ENCODE measurements at regions not wholly inside any gene's neighbourhood (a gene's known extent, or its start where the extent isn't known, plus 50 kb on each side); places are given as distances from the start of the nearest gene placed in this dataset.
"Not testable (repeated sequence)": the region's sequence is repeated elsewhere in the genome, so short reads cannot be mapped to it uniquely, and the experiment has no call there.

DNA sequence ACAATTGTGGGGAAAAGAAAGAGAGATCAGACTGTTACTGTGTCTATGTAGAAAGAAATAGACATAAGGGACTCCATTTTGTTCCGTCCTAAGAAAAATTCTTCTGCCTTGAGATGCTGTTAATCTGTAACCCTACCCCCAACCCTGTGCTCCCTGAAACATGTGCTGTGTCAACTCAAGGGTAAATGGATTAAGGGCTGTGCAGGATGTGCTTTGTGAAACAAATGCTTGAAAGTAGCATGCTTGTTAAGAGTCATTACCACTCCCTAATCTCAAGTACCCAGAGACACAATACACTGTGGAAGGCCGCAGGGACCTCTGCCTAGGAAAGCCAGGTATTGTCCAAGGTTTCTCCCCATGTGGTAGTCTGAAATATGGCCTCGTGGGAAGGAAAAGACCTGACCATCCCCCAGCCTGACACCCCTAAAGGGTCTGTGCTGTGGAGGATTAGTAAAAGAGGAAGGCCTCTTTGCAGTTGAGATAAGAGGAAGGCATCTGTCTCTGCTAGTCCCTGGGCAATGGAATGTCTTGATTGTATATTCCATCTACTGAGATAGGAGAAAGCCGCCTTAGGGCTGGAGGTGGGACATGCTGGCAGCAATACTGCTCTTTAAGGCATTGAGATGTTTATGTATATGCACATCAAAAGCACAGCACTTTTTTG, 695.9 kb upstream of the ADGRL4 start:
- DNase-seq = peak; percentile 8 to 36
- not testable (repeated sequence) for H3K4me1 ChIP-seq, H3K36me3 ChIP-seq

DNA sequence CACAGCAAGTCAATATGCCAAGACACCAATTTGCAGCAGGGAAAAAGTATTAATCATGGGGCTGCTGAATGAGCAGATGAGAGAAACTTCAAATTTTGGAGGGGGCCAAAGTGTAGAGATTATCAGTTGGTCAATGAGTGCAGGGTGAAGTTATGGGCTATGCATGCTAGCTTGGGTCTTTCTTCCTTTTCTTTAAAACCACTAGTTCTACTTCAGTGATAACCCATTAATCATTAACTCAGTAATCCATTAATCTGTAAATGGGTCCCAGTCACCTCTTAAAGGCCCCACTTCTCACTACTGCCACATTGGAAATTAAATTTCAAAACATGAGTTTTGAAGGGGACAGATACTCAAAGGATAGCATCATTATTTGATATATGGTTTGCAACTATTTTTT, 688.6 kb upstream of the ADGRL4 start:
- no peaks in the 10 kb centered on the region for H3K9me3 ChIP-seq (replicated peaks)
- no peaks in the 10 kb centered on the region for H3K4me1 ChIP-seq
- H3K4me3 ChIP-seq = no peak overlapping the region
- H3K36me3 ChIP-seq = no peaks in the 10 kb centered on the region
- DNase-seq = no peak
- no peak overlapping the region for H3K27ac ChIP-seq
- H3K27me3 ChIP-seq = no peaks in the 10 kb centered on the region

More for the DNA sequence above, 695.9 kb upstream of the ADGRL4 start:
- H3K27me3 ChIP-seq; H3K4me3 ChIP-seq; H3K27ac ChIP-seq; H3K9me3 ChIP-seq (replicated peaks): not testable (repeated sequence)

DNA sequence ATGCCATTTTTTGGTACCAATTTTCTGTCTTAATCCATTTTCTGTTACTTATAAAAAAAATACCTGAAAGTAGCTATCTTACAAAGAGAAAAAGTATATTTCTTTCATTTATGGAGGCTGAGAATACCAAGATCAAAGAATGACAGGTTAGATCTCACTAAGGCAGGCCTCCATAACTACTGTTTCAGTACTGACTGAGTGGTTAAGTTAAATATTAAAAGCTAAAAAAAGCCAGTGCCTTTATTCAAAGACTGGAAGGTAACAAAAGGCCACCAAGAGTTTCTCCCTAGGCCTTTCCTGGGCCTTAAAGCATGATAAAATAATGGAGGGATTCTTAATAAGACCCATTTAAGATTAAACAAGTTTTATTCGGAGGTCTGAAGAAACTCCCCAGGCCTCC, 687.7 kb upstream of the ADGRL4 start:
- no peaks in the 10 kb centered on the region for H3K27me3 ChIP-seq
- no peak overlapping the region for H3K4me3 ChIP-seq
- no peaks in the 10 kb centered on the region for H3K36me3 ChIP-seq
- H3K9me3 ChIP-seq (replicated peaks) = no peaks in the 10 kb centered on the region
- no peak for DNase-seq
- no peaks in the 10 kb centered on the region for H3K4me1 ChIP-seq
- H3K27ac ChIP-seq = no peak overlapping the region

DNA sequence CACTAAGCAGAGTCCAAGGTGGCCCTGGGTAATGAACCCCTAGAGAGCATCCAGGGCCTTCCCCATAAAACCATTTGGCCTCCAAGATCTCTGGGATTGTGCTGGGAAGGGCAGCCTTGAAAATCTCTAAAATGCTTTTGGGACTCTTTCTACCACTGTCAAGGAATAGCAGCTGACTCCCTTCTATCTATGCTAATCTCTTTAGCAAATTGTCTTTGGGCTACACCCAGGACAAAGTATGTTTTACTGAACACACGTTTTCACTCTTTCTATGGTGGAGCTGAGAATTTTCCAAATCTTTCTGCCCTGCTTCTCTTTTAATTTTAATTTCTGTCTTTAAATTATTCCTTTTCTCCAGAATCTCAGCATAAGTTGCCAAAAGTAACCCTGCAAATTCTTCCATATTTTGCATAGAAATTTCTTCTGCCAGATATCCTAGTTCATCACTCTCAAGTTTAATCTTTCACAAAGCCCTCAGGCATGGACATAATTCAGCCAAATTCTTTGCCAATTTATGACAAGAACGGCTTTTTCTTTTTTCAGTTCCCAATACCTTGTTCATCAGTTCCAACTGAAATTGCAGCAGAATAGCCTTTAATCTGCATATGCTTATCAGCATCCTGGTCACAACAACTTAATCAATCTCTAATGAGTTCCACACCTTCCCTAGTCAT, 687.0 kb upstream of the ADGRL4 start:
- Histone ChIP-seq H3K9me3 (replicated peaks) (no peaks in the 10 kb centered on the region), H3K4me1 (no peaks in the 10 kb centered on the region), H3K27me3 (no peaks in the 10 kb centered on the region), H3K27ac (no peak overlapping the region), H3K4me3 (no peak overlapping the region), H3K36me3 (no peaks in the 10 kb centered on the region)
- no peak for DNase-seq

DNA sequence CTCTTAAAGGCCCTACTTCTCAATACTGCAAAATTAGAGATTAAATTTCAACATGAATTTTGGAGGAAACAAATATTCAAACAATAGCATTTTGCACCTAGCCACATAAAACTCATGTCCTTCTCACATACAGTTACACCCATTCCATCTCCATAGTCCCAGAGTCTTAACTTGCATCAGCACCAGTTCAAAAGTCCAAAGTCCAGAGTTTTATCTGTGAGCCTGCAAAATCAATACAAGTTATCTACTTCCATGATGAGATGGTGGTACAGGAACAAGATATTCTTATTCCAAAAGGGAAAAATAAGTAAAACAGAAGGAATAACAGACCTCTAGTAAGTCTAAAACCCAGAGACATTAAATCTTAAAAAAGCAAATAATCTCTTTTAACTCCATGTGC, 686.0 kb upstream of the ADGRL4 start:
- Histone ChIP-seq H3K36me3 (no peaks in the 10 kb centered on the region), H3K4me1 (no peaks in the 10 kb centered on the region), H3K27me3 (no peaks in the 10 kb centered on the region), H3K9me3 (replicated peaks) (no peaks in the 10 kb centered on the region), H3K27ac (no peak overlapping the region), H3K4me3 (no peak overlapping the region)
- DNase-seq = no peak

DNA sequence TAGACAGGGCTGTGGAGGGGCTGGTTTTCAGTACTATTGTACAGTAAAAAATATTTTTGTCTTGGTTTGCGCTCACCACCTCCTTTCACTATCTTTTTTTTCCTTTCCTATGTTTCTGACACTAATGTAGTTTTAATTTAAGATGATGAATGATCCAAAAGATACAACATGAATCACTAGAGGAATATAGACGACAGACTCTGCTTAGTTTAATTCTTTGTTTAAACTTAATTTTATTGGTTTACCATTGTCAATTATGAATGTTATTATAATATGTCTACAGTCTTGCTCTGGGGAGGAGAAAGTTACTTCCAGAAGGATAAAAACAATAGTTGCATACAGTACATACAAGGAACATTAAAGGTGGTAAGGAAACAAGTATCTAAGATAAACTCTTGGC, 682.4 kb upstream of the ADGRL4 start:
- Histone ChIP-seq H3K27ac (no peak overlapping the region), H3K4me3 (no peak overlapping the region), H3K27me3 (no peaks in the 10 kb centered on the region), H3K9me3 (replicated peaks) (no peaks in the 10 kb centered on the region; the same call in 1 of the 2 replicates), H3K4me1 (no peaks in the 10 kb centered on the region), H3K36me3 (no peaks in the 10 kb centered on the region)
- no peak for DNase-seq

DNA sequence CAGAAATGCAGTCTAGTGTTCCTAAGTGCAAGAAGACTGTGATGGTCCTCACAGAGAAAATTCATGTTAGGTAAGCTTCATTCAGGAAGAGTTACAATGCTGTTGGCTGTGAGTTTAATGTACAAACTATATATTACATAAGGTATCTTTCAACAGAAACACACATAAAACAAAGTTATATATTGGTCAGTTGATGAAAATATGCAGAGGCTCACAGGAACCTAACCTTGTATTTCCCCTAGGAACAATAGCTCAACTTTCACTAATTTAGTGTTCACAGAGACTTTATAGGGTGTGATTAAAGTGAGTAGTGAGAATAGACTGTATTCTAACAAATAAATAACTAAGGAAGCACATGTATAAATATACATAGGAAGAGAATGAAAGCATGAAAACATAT, 676.9 kb upstream of the ADGRL4 start:
- no peaks in the 10 kb centered on the region for H3K36me3 ChIP-seq
- H3K27me3 ChIP-seq = no peaks in the 10 kb centered on the region
- peaks cover 7% of the 10 kb centered on the region; the same call in 1 of the 2 replicates for H3K9me3 ChIP-seq (replicated peaks)
- H3K4me3 ChIP-seq = no peak overlapping the region
- no peak overlapping the region for H3K27ac ChIP-seq
- no peaks in the 10 kb centered on the region for H3K4me1 ChIP-seq
- DNase-seq = no peak

DNA sequence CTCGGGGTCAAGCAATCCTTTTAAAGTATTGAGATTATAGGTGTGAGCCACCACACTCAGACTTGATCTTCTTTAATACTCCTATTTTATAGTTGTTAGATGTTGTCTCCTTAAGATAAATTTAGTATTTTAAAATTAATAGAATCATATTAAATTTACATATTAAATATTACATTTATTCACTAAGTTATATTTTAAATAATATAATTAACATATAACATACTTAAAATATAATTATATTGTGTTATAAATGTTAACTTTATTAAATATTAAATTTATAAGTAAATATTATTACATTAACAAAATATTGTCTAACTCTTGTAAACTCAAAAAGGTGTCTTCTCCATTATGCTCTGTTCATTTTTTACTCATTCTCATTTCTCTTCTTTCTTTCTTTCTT, 675.9 kb upstream of the ADGRL4 start:
- no peaks in the 10 kb centered on the region for H3K36me3 ChIP-seq

DNA sequence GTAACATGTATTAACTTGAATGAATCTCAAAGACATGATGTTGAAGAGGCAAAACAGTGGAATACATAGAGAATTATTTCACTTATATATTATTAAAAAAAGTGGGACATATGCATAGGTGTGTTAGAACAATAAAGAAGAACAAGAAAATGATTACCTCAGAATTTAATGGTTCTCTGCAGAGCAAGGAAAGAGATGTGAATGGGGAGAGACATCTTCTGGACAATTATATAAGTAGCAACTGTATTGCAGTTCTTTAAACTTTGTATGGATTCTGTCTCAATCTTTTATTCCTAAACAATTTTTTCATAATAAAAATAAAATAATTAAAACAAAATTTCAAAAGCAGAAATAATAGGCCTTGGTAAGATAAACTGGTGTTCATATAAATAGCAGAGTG, 674.9 kb upstream of the ADGRL4 start:
- Histone ChIP-seq H3K36me3 (no peaks in the 10 kb centered on the region), H3K4me3 (no peak overlapping the region)
- DNase-seq = no peak

More for the DNA sequence above, 675.9 kb upstream of the ADGRL4 start:
- Histone ChIP-seq H3K4me3 (no peak overlapping the region), H3K27ac (no peak overlapping the region), H3K27me3 (no peaks in the 10 kb centered on the region), H3K4me1 (no peaks in the 10 kb centered on the region), H3K9me3 (replicated peaks) (peaks cover 7% of the 10 kb centered on the region; the same call in 1 of the 2 replicates)
- no peak for DNase-seq

DNA sequence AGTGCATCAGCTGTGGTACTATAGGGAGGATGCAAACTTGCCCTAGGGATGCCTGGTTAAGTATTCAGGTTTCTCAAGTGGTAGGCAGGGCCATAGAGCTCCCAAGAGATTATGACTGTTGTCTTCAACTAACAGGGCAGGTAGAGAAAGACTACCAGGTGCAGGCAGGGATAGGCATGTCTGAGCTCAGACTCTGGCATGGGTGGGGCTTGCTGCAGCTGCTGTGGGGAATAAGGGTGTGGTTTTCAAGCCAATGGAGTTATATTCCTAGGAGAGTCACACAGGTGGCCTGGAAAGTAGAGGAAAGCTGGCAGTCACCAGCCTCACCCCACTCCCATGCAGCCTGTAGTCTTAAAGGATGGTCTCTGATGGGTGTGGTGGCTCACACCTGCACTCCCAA, 673.4 kb upstream of the ADGRL4 start:
- H3K4me1 ChIP-seq = no peaks in the 10 kb centered on the region
- no peak overlapping the region for H3K4me3 ChIP-seq
- H3K36me3 ChIP-seq = no peaks in the 10 kb centered on the region
- no peak overlapping the region for H3K27ac ChIP-seq
- H3K27me3 ChIP-seq = no peaks in the 10 kb centered on the region
- no peak for DNase-seq
- H3K9me3 ChIP-seq (replicated peaks) = peaks cover 9% of the 10 kb centered on the region; the same call in 1 of the 2 replicates

More for the DNA sequence above, 674.9 kb upstream of the ADGRL4 start:
- H3K4me1 ChIP-seq = no peaks in the 10 kb centered on the region
- H3K27ac ChIP-seq = no peak overlapping the region
- peaks cover 7% of the 10 kb centered on the region; the same call in 1 of the 2 replicates for H3K9me3 ChIP-seq (replicated peaks)
- H3K27me3 ChIP-seq = no peaks in the 10 kb centered on the region

DNA sequence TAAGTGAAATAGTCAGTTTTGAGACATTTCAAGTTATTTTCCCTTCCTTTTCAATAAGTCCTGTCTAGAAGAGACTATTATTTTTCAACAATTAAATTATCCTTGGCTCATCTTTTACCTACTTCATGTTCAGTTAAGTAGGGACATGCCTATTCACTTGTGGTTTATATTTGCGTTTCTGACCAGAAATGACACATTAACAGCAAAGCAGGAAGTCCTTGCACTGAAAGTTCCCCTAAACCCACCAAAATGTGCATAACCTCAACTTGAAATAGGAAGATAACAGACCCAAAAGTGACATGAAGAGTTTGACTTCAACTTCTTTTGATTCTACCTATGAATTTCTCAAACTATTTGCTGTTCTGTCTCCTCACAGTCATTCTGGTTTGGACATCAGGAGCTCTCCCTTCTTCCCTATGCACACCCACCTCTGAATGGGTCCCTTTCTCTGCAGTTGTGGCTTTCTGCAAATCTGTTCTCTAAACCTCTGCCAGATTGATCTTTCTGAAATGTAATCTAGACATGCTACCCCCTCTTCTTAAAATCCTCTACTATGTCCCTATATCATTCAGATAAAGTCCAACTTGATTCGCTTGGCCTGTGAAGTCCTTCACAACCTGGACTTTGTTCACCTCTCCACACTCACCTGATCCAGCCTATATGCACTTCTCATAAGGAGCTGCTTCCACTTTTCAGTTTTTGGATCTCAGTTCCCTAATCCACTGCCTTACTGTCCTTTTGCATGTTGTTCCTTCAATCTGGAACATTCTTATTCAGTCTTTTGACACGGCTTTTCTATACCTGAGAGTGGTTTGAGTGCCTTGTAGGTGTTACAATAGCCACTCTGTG, 661.5 kb upstream of the ADGRL4 start:
- Histone ChIP-seq H3K36me3 (no peaks in the 10 kb centered on the region), H3K27me3 (no peaks in the 10 kb centered on the region), H3K4me1 (no peaks in the 10 kb centered on the region), H3K4me3 (no peak overlapping the region), H3K27ac (no peak overlapping the region), H3K9me3 (replicated peaks) (no peaks in the 10 kb centered on the region)
- no peak for DNase-seq

DNA sequence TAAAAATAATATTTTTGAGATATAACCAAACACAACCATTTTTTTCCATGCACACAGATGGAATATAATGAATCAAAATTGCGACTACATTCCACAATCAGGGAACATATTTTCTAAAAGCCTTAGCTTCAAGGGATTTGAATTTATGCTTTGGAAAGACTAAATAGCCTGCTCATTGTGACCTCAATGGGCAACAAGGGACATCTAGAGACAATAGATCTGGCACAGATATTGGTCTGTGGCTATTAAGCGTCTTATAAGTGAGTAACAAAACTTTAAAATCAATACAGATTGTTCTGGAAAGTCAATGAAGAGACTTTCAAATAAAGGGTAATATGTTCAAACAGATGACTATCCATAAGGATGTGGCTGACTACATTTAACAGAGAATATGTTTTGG, 660.6 kb upstream of the ADGRL4 start:
- Histone ChIP-seq H3K4me3 (no peak overlapping the region), H3K27me3 (no peaks in the 10 kb centered on the region), H3K4me1 (no peaks in the 10 kb centered on the region), H3K36me3 (no peaks in the 10 kb centered on the region), H3K9me3 (replicated peaks) (no peaks in the 10 kb centered on the region), H3K27ac (no peak overlapping the region)
- DNase-seq = no peak

DNA sequence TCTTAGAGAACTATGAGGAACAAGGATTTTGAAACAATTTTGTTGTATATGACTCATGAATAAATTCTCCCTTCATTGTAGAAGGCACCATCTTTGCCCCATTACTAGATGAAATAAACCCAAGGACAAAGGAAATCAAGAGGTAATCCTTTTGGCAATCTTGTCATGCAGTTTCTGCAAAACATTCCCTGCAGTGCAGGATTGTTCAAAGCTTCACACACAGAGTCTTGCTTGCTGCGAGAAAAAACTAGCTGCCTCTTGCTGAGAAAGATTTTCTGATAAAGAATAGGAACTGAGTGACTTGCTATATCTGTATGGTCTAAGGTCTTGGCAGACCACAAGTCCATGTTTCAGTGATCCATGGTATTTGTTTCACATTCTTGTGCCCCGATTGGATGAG, 657.4 kb upstream of the ADGRL4 start:
- no peak overlapping the region for H3K4me3 ChIP-seq
- no peak for DNase-seq
- H3K27ac ChIP-seq = no peak overlapping the region
- no peaks in the 10 kb centered on the region for H3K36me3 ChIP-seq
- no peaks in the 10 kb centered on the region for H3K9me3 ChIP-seq (replicated peaks)
- no peaks in the 10 kb centered on the region for H3K27me3 ChIP-seq
- peaks cover under 1% of the 10 kb centered on the region for H3K4me1 ChIP-seq

DNA sequence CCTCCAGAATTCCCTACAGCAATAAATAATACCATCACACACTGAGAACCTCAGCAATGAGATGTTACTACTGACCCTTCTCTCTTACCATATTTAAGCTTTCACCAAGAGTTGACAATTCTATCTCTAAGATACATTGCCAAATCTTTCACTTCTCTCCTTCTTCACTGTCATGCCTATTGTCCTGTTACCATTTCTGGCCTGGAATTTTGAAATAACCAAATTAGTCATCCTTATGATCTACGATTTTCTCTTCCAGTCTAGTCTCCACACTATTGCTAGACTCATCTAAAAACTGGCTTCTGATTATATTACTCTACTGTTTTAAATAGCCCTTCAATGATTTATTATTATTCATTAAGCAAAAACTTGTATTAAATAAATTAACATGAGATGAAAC, 656.1 kb upstream of the ADGRL4 start:
- no peak overlapping the region for H3K4me3 ChIP-seq
- H3K27me3 ChIP-seq = no peaks in the 10 kb centered on the region
- DNase-seq = no peak
- no peaks in the 10 kb centered on the region for H3K9me3 ChIP-seq (replicated peaks)
- H3K4me1 ChIP-seq = peaks cover 12% of the 10 kb centered on the region
- no peaks in the 10 kb centered on the region for H3K36me3 ChIP-seq
- H3K27ac ChIP-seq = no peak overlapping the region

DNA sequence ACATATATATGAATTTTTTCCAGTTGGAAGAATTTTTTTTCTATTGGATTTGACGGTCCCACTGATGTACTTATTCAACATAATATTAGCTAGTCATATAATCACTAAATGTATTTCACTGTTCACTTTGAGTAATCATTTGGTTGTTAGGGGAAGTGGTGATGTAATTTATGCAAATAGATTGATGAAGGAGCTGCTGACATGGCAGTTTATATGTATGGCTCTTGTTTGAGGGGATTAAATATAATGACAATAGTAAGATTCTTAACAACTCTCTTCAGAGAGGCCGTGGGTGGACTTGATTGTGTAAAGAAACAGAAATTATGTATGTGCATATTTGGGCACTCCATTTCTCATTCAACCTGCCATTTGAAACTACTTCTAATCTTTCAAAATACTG, 653.6 kb upstream of the ADGRL4 start:
- Histone ChIP-seq H3K4me1 (peaks cover 16% of the 10 kb centered on the region), H3K9me3 (replicated peaks) (no peaks in the 10 kb centered on the region), H3K27ac (no peak overlapping the region), H3K4me3 (no peak overlapping the region), H3K27me3 (no peaks in the 10 kb centered on the region), H3K36me3 (no peaks in the 10 kb centered on the region)
- DNase-seq = no peak
